WTC11 (cell line): ENCODE measurements at regions not wholly inside any gene's neighbourhood (a gene's known extent, or its start where the extent isn't known, plus 50 kb on each side); places are given as distances from the start of the nearest gene placed in this dataset.

ENCODE experiments used
- ATAC-seq: fragments of 200-7000 bp; cut with Tn5 transposase; 2 replicates; pipeline ENCODE4 v1.10.0; 2021; ENCODE audit warnings: mild to moderate bottlenecking, moderate library complexity
- CTCF ChIA-PET: fragments of 300-600 bp; sonication (Branson Sonifier 250); formaldehyde crosslinking; loops from one replicate; lab custom pipeline; 2021; ENCODE audit warnings: antibody characterized with exemption; lab: Charles Lee
- POLR2A ChIA-PET: fragments of 350-600 bp; sonication (Branson Sonifier 250); formaldehyde crosslinking; loops from one replicate; lab custom pipeline; 2021; ENCODE audit warnings: antibody characterized with exemption; lab: Charles Lee
- DNase-seq: peaks from one replicate; pipeline ENCODE4 v3.0.0; 2021; ENCODE audit warnings: low spot score
- H3K27ac Mint-ChIP-seq: 2 replicates; pipeline ENCODE4 v1.8.0; 2021; ENCODE audit warnings: mixed read lengths
- H3K27me3 Mint-ChIP-seq: 2 replicates; pipeline ENCODE4 v1.8.0; 2021; ENCODE audit warnings: low read depth, mild to moderate bottlenecking, moderate library complexity, mixed read lengths
- H3K36me3 Mint-ChIP-seq: 2 replicates; pipeline ENCODE4 v1.8.0; 2021; ENCODE audit warnings: mixed read lengths
- H3K4me1 Mint-ChIP-seq: 2 replicates; pipeline ENCODE4 v1.8.0; 2022; ENCODE audit warnings: mixed read lengths
- H3K4me3 Mint-ChIP-seq: 2 replicates; pipeline ENCODE4 v1.8.0; 2021; ENCODE audit warnings: mild to moderate bottlenecking, moderate library complexity, mixed read lengths
- H3K9me3 Mint-ChIP-seq: 2 replicates; pipeline ENCODE4 v1.8.0; 2021; ENCODE audit warnings: mixed read lengths
- ARID4B ChIP-seq: sonication (generic); formaldehyde crosslinking; IDR thresholded peaks from 2 replicates; pipeline ENCODE4 v1.8.0; 2023; ENCODE audit warnings: missing genetic modification reagents, mild to moderate bottlenecking, borderline replicate concordance
- ATF2 ChIP-seq: sonication (generic); formaldehyde crosslinking; IDR thresholded peaks from 2 replicates; pipeline ENCODE4 v1.8.1; 2022; ENCODE audit warnings: low read depth, missing genetic modification reagents, borderline replicate concordance
- CREM ChIP-seq: sonication (generic); formaldehyde crosslinking; IDR thresholded peaks from 2 replicates; pipeline ENCODE4 v1.8.1; 2022; ENCODE audit warnings: mild to moderate bottlenecking, missing genetic modification reagents, moderate library complexity
- FOXP4 ChIP-seq: sonication (generic); formaldehyde crosslinking; IDR thresholded peaks from 2 replicates; pipeline ENCODE4 v1.8.0; 2022; ENCODE audit warnings: mild to moderate bottlenecking, missing genetic modification reagents
- IRF1 ChIP-seq: sonication (generic); formaldehyde crosslinking; IDR thresholded peaks from 2 replicates; pipeline ENCODE4 v1.8.0; 2023; ENCODE audit warnings: missing genetic modification reagents
- ZBTB21 ChIP-seq: sonication (generic); formaldehyde crosslinking; IDR thresholded peaks from 2 replicates; pipeline ENCODE4 v1.8.1; 2023; ENCODE audit warnings: mild to moderate bottlenecking, missing genetic modification reagents, borderline replicate concordance
- ZBTB43 ChIP-seq: sonication (generic); formaldehyde crosslinking; IDR thresholded peaks from 2 replicates; pipeline ENCODE4 v1.8.1; 2023; ENCODE audit warnings: mild to moderate bottlenecking, missing genetic modification reagents
- ZNF121 ChIP-seq: sonication (generic); formaldehyde crosslinking; IDR thresholded peaks from 2 replicates; pipeline ENCODE4 v1.8.0; 2023; ENCODE audit warnings: missing genetic modification reagents

GRCh38 chr20:60474385-60474910 is 516.2 kb downstream of the CDH26 start:
- no peak for DNase-seq
- Mint-ChIP-seq H3K4me3 (no peak overlapping the region), H3K4me1 (peaks cover 27% of the 10 kb centered on the region), H3K9me3 (peaks cover 12% of the 10 kb centered on the region), H3K36me3 (peaks cover 3% of the 10 kb centered on the region; the same call in 1 of the 2 replicates), H3K27me3 (peaks cover 36% of the 10 kb centered on the region), H3K27ac (no peak overlapping the region)
- ATAC-seq = no peak
- no peak for TF ChIP-seq FOXP4
- TF ChIP-seq IRF1 (CRISPR knock-in tag) = no peak
- TF ChIP-seq CREM (CRISPR knock-in tag) = no peak
- POLR2A ChIA-PET = no interaction called here
- CTCF ChIA-PET = no interaction called here

- Mint-ChIP-seq H3K4me1 (peaks cover 27% of the 10 kb centered on the region), H3K36me3 (no peaks in the 10 kb centered on the region), H3K4me3 (no peak overlapping the region), H3K27me3 (peaks cover 31% of the 10 kb centered on the region), H3K27ac (no peak overlapping the region), H3K9me3 (no peaks in the 10 kb centered on the region)
- DNase-seq (no peak), ATAC-seq (no peak)
- ChIA-PET CTCF (no interaction called here), POLR2A (no interaction called here)
- TF ChIP-seq ATF2 = no peak
- TF ChIP-seq ZBTB43 (CRISPR knock-in tag) = no peak
Observed at GRCh38 chr20:60476045-60476444, 517.8 kb downstream of the CDH26 start.

GRCh38 chr20:60477958-60478357 is 519.7 kb downstream of the CDH26 start:
- peaks cover 39% of the 10 kb centered on the region for H3K4me1 Mint-ChIP-seq
- H3K9me3 Mint-ChIP-seq = no peaks in the 10 kb centered on the region
- H3K27me3 Mint-ChIP-seq = peaks cover 29% of the 10 kb centered on the region
- ATAC-seq (no peak), DNase-seq (no peak)
- POLR2A ChIA-PET = no interaction called here
- no peak overlapping the region for H3K4me3 Mint-ChIP-seq
- no peak overlapping the region for H3K27ac Mint-ChIP-seq
- TF ChIP-seq ARID4B (no peak), CREM (CRISPR knock-in tag) (no peak), ZBTB43 (CRISPR knock-in tag) (no peak), ZNF121 (CRISPR knock-in tag) (no peak), ZBTB21 (CRISPR knock-in tag) (no peak)
- CTCF ChIA-PET = no interaction called here
- peaks cover 4% of the 10 kb centered on the region; the same call in 1 of the 2 replicates for H3K36me3 Mint-ChIP-seq
